PC-3 (cell line): ENCODE measurements at regions not wholly inside any gene's neighbourhood (a gene's known extent, or its start where the extent isn't known, plus 50 kb on each side); places are given as distances from the start of the nearest gene placed in this dataset.

Experiments
- CTCF ChIP-seq: fragments of 300-600 bp; sonication (generic); conservative IDR thresholded peaks from 2 replicates; pipeline ENCODE4 v1.5.1; 2017; ENCODE audit warnings: antibody characterized with exemption, low read depth, mild to moderate bottlenecking, low read length
- EZH2 ChIP-seq: fragments of 300-600 bp; sonication (generic); IDR thresholded peaks from one replicate; pipeline ENCODE4 v1.6.1; 2017; ENCODE audit warnings: antibody characterized with exemption, mild to moderate bottlenecking, low read length; ENCODE audit not compliant: unreplicated experiment
- EZH2phosphoT487 ChIP-seq: fragments of 300-600 bp; sonication (generic); IDR thresholded peaks from 2 replicates; pipeline ENCODE4 v1.6.1; 2018; ENCODE audit warnings: mild to moderate bottlenecking, antibody characterized with exemption, low read length, borderline replicate concordance

- no peak for TF ChIP-seq CTCF
- TF ChIP-seq EZH2phosphoT487 = no peak
- TF ChIP-seq EZH2 = no peak
Measured at GRCh38 chr4:87718217-87718835, 68.2 kb downstream of the DMP1 start.
